GM12878 (cell line): ENCODE measurements at regions not wholly inside any gene's neighbourhood (a gene's known extent, or its start where the extent isn't known, plus 50 kb on each side); places are given as distances from the start of the nearest gene placed in this dataset.

Source experiments
- ATAC-seq: fragments of 200-7000 bp; cut with Tn5 transposase; 3 replicates; pipeline ENCODE4 v1.9.1; 2020; ENCODE audit warnings: mild to moderate bottlenecking, moderate library complexity
- BruUV-seq: library from RNA; stranded (reverse); fragments of 400-500 nt; replicated peaks from 2 replicates; lab custom pipeline; 2021; lab: Mats Ljungman, UMichigan
- CTCF ChIA-PET: fragments of 300-600 bp; sonication (Branson Sonifier 250); formaldehyde crosslinking; extraction: SDS; loops from one replicate; lab custom pipeline; 2021; ENCODE audit warnings: inconsistent platforms; lab: Yijun Ruan, JAX
- POLR2A ChIA-PET: fragments of 350-600 bp; formaldehyde crosslinking; extraction: SDS; loops from one replicate; lab custom pipeline; 2021; ENCODE audit warnings: inconsistent platforms; lab: Charles Lee
- RAD21 ChIA-PET: fragments of 300-600 bp; sonication (Branson Sonifier 250); formaldehyde crosslinking; loops from one replicate; lab custom pipeline; 2023; ENCODE audit warnings: antibody characterized with exemption; ENCODE audit not compliant: unreplicated experiment; lab: Charles Lee
- SMC1A ChIA-PET: fragments of 300-600 bp; sonication (Branson Sonifier 250); formaldehyde crosslinking; loops from one replicate; lab custom pipeline; 2023; ENCODE audit not compliant: unreplicated experiment, uncharacterized antibody; lab: Charles Lee
- DNase-seq: peaks from one replicate; pipeline ENCODE4 v3.0.0-alpha.2; 2011; ENCODE audit warnings: low read depth, low spot score
- FAIRE-seq: peaks from 3 replicates; lab custom pipeline; 2011; peaks lifted over from hg19 to GRCh38; lab: Jason Lieb, UNC
- H2AFZ ChIP-seq: 2 replicates; pipeline ENCODE4 v1.6.0; 2011; ENCODE audit warnings: low read depth, low read length, control low read depth; ENCODE audit not compliant: control insufficient read depth
- H3K27ac ChIP-seq: 2 replicates; pipeline ENCODE4 v1.5.1; 2011; ENCODE audit warnings: control low read depth; ENCODE audit not compliant: control insufficient read depth, insufficient read depth
- H3K27me3 ChIP-seq, 2 experiments: replicated peaks in 1 of 2; 2 replicates each; pipeline versions ENCODE4 v1.6.0 to v1.6.1; 2011; ENCODE audit warnings: low read length in 1 of 2; ENCODE audit not compliant: control insufficient read depth in 2 of 2, insufficient read depth in 2 of 2
- H3K36me3 ChIP-seq, 2 experiments: 2 replicates each; pipeline ENCODE4 v1.5.1; 2011; ENCODE audit warnings: low read length in 1 of 2; ENCODE audit not compliant: control insufficient read depth in 2 of 2, insufficient read depth in 2 of 2
- H3K4me1 ChIP-seq: 2 replicates; pipeline ENCODE4 v1.6.1; 2011; ENCODE audit warnings: mild to moderate bottlenecking, low read length, moderate library complexity, mixed read lengths; ENCODE audit not compliant: control insufficient read depth, insufficient read depth
- H3K4me2 ChIP-seq: 2 replicates; pipeline ENCODE4 v1.6.0; 2011; ENCODE audit warnings: control low read depth; ENCODE audit not compliant: control insufficient read depth, insufficient read depth
- H3K4me3 ChIP-seq: fragments of 200-600 bp; sonication (generic); 2 replicates; pipeline ENCODE4 v1.5.1; 2016
- H3K79me2 ChIP-seq: 2 replicates; pipeline ENCODE4 v1.6.0; 2011; ENCODE audit warnings: low read length; ENCODE audit not compliant: control insufficient read depth, insufficient read depth
- H3K9ac ChIP-seq: 2 replicates; pipeline ENCODE4 v1.8.0; 2011; ENCODE audit warnings: low read length, control low read depth, mixed read lengths; ENCODE audit not compliant: control insufficient read depth, insufficient read depth
- H3K9me3 ChIP-seq: replicated peaks from 3 replicates; pipeline ENCODE4 v1.5.1; 2011; ENCODE audit warnings: mild to moderate bottlenecking, low read length; ENCODE audit not compliant: control insufficient read depth, insufficient read depth
- H4K20me1 ChIP-seq: 2 replicates; pipeline ENCODE4 v1.6.0; 2011; ENCODE audit not compliant: control insufficient read depth, insufficient read depth
- CBFB ChIP-seq: IDR thresholded peaks from 2 replicates; pipeline ENCODE4 v1.6.1; 2016; ENCODE audit warnings: antibody characterized with exemption, low read depth
- E4F1 ChIP-seq: fragments of 450-650 bp; IDR thresholded peaks from 2 replicates; pipeline ENCODE4 v1.6.1; 2018; ENCODE audit warnings: borderline replicate concordance, mild to moderate bottlenecking; ENCODE audit not compliant: partially characterized antibody
- ELK1 ChIP-seq: IDR thresholded peaks from 2 replicates; pipeline ENCODE4 v1.6.1; 2012; ENCODE audit warnings: low read depth, low read length, improper control_type of control experiment
- EZH2 ChIP-seq: IDR thresholded peaks from 2 replicates; pipeline ENCODE4 v1.6.1; 2012; ENCODE audit warnings: low read depth, mild to moderate bottlenecking, control low read depth, inconsistent platforms, low read length, borderline replicate concordance; ENCODE audit not compliant: control insufficient read depth
- IRF4 ChIP-seq: IDR thresholded peaks from 2 replicates; pipeline ENCODE4 v1.6.1; 2011; ENCODE audit warnings: low read depth, low read length
- NFYA ChIP-seq: IDR thresholded peaks from 2 replicates; pipeline ENCODE4 v1.6.1; 2011; ENCODE audit warnings: low read depth, mild to moderate bottlenecking, low read length, improper control_type of control experiment, borderline replicate concordance
- SMAD1 ChIP-seq: fragments of 450-650 bp; IDR thresholded peaks from 2 replicates; pipeline ENCODE4 v1.6.1; 2018; ENCODE audit warnings: mild to moderate bottlenecking, low read depth; ENCODE audit not compliant: partially characterized antibody
- STAT1 ChIP-seq: fragments of 450-650 bp; conservative IDR thresholded peaks from 2 replicates; pipeline ENCODE4 v1.6.1; 2014; ENCODE audit warnings: antibody characterized with exemption, mild to moderate bottlenecking
- ZBTB33 ChIP-seq: fragments of 450-650 bp; IDR thresholded peaks from 2 replicates; pipeline ENCODE4 v1.6.1; 2017; ENCODE audit warnings: mild to moderate bottlenecking
- ZNF592 ChIP-seq: fragments of 450-650 bp; IDR thresholded peaks from 2 replicates; pipeline ENCODE4 v1.6.1; 2017; ENCODE audit warnings: mild to moderate bottlenecking, moderate library complexity
- WGBS: methylation state at CpG from one replicate; pipeline ENCODE4 v1.1.6; 2016; ENCODE audit warnings: low lambda C conversion rate; ENCODE audit not compliant: insufficient replicate concordance, insufficient coverage; ENCODE audit errors: missing lambda C conversion rate; 5-methylcytosine and 5-hydroxymethylcytosine counted together
- in situ Hi-C: fragments of 300-500 bp; cut with MboI; formaldehyde crosslinking; loops from 9 replicates; pipeline ENCODE4 v1.14.3; 2018; ENCODE audit warnings: mixed read lengths
- intact Hi-C: fragments of 100-400 bp; cut with micrococcal nuclease; formaldehyde crosslinking; loops from one replicate; pipeline ENCODE4 v1.14.2; 2022; ENCODE audit not compliant: unreplicated experiment

GRCh38 chr10:2611603-2612002 is 455.7 kb upstream of the PFKP start (continued):
- TF ChIP-seq E4F1 = no peak
- no peak for TF ChIP-seq IRF4
- no peak for TF ChIP-seq EZH2
- no peak for TF ChIP-seq ZBTB33
- no peak for TF ChIP-seq SMAD1
- TF ChIP-seq CBFB = no peak
- TF ChIP-seq, all 136 proteins: peak for 0

GRCh38 chr10:2610946-2611345 is 456.4 kb upstream of the PFKP start:
- ATAC-seq = no peak
- CTCF ChIA-PET = no interaction called here

More at GRCh38 chr10:2610946-2611345, 456.4 kb upstream of the PFKP start:
- ChIA-PET POLR2A (no interaction called here), SMC1A (no interaction called here), RAD21 (no interaction called here)
- in situ Hi-C loops (no loop called here), intact Hi-C loops (no loop called here)
- Histone ChIP-seq H3K79me2 (no peaks in the 10 kb centered on the region), H4K20me1 (no peaks in the 10 kb centered on the region), H3K27me3 (no peaks in the 10 kb centered on the region; a peak in 1 of 4 replicates), H3K4me2 (no peak overlapping the region), H3K4me3 (no peak overlapping the region), H3K36me3 (no peaks in the 10 kb centered on the region), H3K27ac (no peak overlapping the region), H2AFZ (no peak overlapping the region), H3K9me3 (no peaks in the 10 kb centered on the region), H3K9ac (no peak overlapping the region), H3K4me1 (no peaks in the 10 kb centered on the region)
- DNase-seq = no peak
- no TSS peak for BruUV-seq
- no peak for FAIRE-seq
- 24% methylated on average over 5 of the region's 5 CpGs for WGBS
- TF ChIP-seq STAT1 = no peak
- TF ChIP-seq NFYA = no peak
- no peak for TF ChIP-seq ZNF592
- no peak for TF ChIP-seq ELK1
